ENCODE measurements at regions not wholly inside any gene's neighbourhood (a gene's known extent, or its start where the extent isn't known, plus 50 kb on each side); places are given as distances from the start of the nearest gene placed in this dataset.

DNA sequence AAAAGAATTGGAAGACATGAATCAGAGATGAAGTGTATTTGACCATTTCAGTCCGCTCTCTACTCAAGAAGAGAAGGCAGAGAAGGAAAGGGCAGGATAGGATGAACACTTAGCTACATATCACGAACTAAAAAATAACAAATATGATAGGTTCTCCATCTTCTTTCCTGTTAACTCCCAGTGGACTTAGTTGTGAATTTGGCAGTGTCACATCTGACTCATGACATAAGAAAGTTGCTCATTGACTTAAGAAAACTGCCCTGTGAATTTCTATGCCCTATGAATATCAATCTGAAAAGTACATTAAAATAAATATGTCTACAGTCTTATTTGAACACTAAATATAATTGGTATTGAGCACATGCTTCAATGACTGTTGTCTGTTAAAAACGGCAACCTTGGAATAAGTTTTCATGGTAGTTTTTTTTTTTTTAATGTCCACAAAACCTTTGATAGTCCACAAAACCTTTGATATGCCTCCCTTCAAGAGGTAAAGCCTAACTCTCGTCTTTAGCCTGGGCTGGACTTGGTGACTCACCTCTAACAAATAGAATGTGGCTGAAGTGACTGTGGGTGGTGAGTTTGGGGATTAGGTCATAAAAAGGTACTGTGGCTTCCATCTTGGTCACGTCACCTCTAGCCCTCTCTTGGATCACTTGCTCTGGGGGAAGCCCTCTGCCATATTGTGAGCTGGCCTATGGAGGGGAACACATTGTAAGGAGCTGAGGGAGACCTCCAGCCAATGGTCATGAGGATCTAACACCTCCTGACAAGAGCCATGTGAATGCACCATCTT is 184.7 kb upstream of the S100G start:
- TF ChIP-seq, protein P1, sequence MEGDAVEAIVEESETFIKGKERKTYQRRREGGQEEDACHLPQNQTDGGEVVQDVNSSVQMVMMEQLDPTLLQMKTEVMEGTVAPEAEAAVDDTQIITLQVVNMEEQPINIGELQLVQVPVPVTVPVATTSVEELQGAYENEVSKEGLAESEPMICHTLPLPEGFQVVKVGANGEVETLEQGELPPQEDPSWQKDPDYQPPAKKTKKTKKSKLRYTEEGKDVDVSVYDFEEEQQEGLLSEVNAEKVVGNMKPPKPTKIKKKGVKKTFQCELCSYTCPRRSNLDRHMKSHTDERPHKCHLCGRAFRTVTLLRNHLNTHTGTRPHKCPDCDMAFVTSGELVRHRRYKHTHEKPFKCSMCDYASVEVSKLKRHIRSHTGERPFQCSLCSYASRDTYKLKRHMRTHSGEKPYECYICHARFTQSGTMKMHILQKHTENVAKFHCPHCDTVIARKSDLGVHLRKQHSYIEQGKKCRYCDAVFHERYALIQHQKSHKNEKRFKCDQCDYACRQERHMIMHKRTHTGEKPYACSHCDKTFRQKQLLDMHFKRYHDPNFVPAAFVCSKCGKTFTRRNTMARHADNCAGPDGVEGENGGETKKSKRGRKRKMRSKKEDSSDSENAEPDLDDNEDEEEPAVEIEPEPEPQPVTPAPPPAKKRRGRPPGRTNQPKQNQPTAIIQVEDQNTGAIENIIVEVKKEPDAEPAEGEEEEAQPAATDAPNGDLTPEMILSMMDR (conservative IDR thresholded peaks at IDR 0.05) = no peak
- no peak for TF ChIP-seq ZFX (IDR thresholded peaks at IDR 0.05)
